Fibroblast of lung (primary cell): ENCODE measurements at regions not wholly inside any gene's neighbourhood (a gene's known extent, or its start where the extent isn't known, plus 50 kb on each side); places are given as distances from the start of the nearest gene placed in this dataset.

Experiments
- EZH2 ChIP-seq: IDR thresholded peaks from 2 replicates; pipeline ENCODE4 v1.5.1; 2012; ENCODE audit warnings: low read length, control low read depth, mild to moderate bottlenecking; ENCODE audit errors: missing control alignments
- TF ChIP-seq, protein P1 (sequence below), 2 donors: IDR thresholded peaks in 1 of 2; conservative IDR thresholded peaks in 1 of 2; 1 replicate in 1 of 2; 2 replicates in 1 of 2; pipeline ENCODE4 v1.5.1; 2011 to 2012; ENCODE audit warnings: low read length in 2 of 2, control low read depth in 1 of 2, inconsistent platforms in 1 of 2, low read depth in 1 of 2, mild to moderate bottlenecking in 1 of 2

DNA sequence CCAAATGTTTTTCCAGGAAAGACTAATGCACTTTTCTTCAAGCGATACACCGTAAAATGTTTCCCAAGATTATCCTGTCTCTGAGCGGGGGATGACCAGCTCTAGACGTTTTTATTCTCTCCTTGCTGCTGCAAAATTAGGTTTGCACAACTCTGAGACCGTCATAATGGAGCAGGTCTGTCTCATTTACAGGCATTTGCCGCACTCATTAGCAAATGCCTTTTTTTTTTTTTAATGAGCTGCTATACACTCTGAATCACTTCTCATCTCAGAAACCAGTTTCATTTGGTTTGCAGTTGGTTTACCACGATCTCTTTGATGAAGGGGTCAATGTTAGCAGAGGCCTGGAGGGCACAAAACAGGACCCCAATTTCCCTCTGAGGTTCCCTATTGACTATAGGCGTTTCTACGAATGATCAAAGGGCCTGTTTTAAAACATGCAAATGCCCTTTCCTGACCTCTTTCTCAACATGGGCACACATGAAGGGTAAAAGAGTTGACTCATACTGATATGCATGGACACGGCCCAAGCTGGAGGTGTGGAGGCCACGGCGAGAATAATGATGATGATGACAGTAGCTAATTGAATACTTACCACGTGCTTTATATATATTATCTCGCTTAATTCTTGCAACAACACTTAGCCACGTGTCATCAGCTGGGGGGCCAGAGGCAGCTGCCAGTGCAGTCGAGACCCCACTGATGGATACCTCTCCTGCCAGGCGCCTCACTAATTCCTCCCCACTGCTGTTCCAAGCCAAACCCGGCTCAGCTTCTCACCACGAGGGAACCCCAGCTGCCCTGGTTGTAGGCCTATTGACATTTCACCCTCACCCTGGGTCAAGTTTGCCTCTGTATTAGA, 89.9 kb upstream of the PTCH1 start:
- TF ChIP-seq, protein P1, sequence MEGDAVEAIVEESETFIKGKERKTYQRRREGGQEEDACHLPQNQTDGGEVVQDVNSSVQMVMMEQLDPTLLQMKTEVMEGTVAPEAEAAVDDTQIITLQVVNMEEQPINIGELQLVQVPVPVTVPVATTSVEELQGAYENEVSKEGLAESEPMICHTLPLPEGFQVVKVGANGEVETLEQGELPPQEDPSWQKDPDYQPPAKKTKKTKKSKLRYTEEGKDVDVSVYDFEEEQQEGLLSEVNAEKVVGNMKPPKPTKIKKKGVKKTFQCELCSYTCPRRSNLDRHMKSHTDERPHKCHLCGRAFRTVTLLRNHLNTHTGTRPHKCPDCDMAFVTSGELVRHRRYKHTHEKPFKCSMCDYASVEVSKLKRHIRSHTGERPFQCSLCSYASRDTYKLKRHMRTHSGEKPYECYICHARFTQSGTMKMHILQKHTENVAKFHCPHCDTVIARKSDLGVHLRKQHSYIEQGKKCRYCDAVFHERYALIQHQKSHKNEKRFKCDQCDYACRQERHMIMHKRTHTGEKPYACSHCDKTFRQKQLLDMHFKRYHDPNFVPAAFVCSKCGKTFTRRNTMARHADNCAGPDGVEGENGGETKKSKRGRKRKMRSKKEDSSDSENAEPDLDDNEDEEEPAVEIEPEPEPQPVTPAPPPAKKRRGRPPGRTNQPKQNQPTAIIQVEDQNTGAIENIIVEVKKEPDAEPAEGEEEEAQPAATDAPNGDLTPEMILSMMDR (conservative IDR thresholded peaks at IDR 0.05 in 1 of 2, IDR thresholded peaks at IDR 0.05 in 1 of 2; ENCODE audit: low read depth in 1 of 2, low read length in 2 of 2), result no peak
- no peak for TF ChIP-seq EZH2
